HG03097 (cell line): ENCODE measurements at regions not wholly inside any gene's neighbourhood (a gene's known extent, or its start where the extent isn't known, plus 50 kb on each side); places are given as distances from the start of the nearest gene placed in this dataset.
"Not testable (repeated sequence)": the region's sequence is repeated elsewhere in the genome, so short reads cannot be mapped to it uniquely, and the experiment has no call there.

Experiments used
- ATAC-seq: cut with Tn5 transposase; IDR thresholded peaks from one replicate; pipeline ENCODE4 v1.9.1; 2021; ENCODE audit not compliant: unreplicated experiment, low FRiP score

GRCh38 chr15:98085003-98085639, 124.6 kb downstream of the ARRDC4 start:
- no peak for ATAC-seq

- ATAC-seq, result peak; percentile 93
These were observed 127.9 kb downstream of the ARRDC4 start for GRCh38 chr15:98088307-98088945.

GRCh38 chr15:98089352-98089751, 128.8 kb downstream of the ARRDC4 start:
- ATAC-seq, result not testable (repeated sequence)

GRCh38 chr15:98097986-98098385, 137.5 kb downstream of the ARRDC4 start:
- not testable (repeated sequence) for ATAC-seq

- ATAC-seq, result not testable (repeated sequence)
These were observed 140.1 kb downstream of the ARRDC4 start for GRCh38 chr15:98100606-98101005.

GRCh38 chr15:98103570-98103969, 143.1 kb downstream of the ARRDC4 start:
- no peak for ATAC-seq

GRCh38 chr15:98104386-98105151, 144.1 kb downstream of the ARRDC4 start:
- ATAC-seq, result not testable (repeated sequence)

- ATAC-seq, result not testable (repeated sequence)
These were observed 146.2 kb downstream of the ARRDC4 start for GRCh38 chr15:98106615-98107194.

- ATAC-seq, result no peak
These were observed 151.3 kb downstream of the ARRDC4 start for GRCh38 chr15:98111806-98112205.

GRCh38 chr15:98113327-98113726, 152.8 kb downstream of the ARRDC4 start:
- no peak for ATAC-seq

GRCh38 chr15:98120561-98120960, 160.1 kb downstream of the ARRDC4 start:
- no peak for ATAC-seq

GRCh38 chr15:98121536-98121935, 161.0 kb downstream of the ARRDC4 start:
- no peak for ATAC-seq

GRCh38 chr15:98121957-98122356, 161.5 kb downstream of the ARRDC4 start:
- ATAC-seq, result no peak

GRCh38 chr15:98123297-98123696, 162.8 kb downstream of the ARRDC4 start:
- ATAC-seq, result no peak

- ATAC-seq, result no peak
These were observed 163.3 kb downstream of the ARRDC4 start for GRCh38 chr15:98123834-98124233.

- ATAC-seq, result no peak
These were observed 164.1 kb downstream of the ARRDC4 start for GRCh38 chr15:98124581-98124980.

GRCh38 chr15:98126326-98127085, 166.0 kb downstream of the ARRDC4 start:
- no peak for ATAC-seq

GRCh38 chr15:98127586-98127985, 167.1 kb downstream of the ARRDC4 start:
- ATAC-seq, result no peak

GRCh38 chr15:98131924-98132323, 171.4 kb downstream of the ARRDC4 start:
- no peak for ATAC-seq

GRCh38 chr15:98134905-98135304, 174.4 kb downstream of the ARRDC4 start:
- no peak for ATAC-seq

- no peak for ATAC-seq
These were observed 178.4 kb downstream of the ARRDC4 start for GRCh38 chr15:98138910-98139309.
